ENCODE measurements at regions not wholly inside any gene's neighbourhood (a gene's known extent, or its start where the extent isn't known, plus 50 kb on each side); places are given as distances from the start of the nearest gene placed in this dataset.

GRCh38 chr11:13068211-13068610 lies 59.1 kb downstream of the RASSF10 start:
- TF ChIP-seq PATZ1 (CRISPR knock-in tag; IDR thresholded peaks at IDR 0.05; ENCODE audit: borderline replicate concordance) = no peak
- no peak for TF ChIP-seq OSR1 (CRISPR knock-in tag; IDR thresholded peaks at IDR 0.05)
- TF ChIP-seq TSHZ2 (CRISPR knock-in tag; IDR thresholded peaks at IDR 0.05) = no peak
- TF ChIP-seq PPARA (CRISPR knock-in tag; IDR thresholded peaks at IDR 0.05; ENCODE audit: borderline replicate concordance) = no peak
